PFSK-1 (cell line): ENCODE measurements at regions not wholly inside any gene's neighbourhood (a gene's known extent, or its start where the extent isn't known, plus 50 kb on each side); places are given as distances from the start of the nearest gene placed in this dataset.

ENCODE experiments used
- FOXP2 ChIP-seq: optimal IDR thresholded peaks from 2 replicates; pipeline ENCODE3; 2011; ENCODE audit warnings: borderline replicate concordance, control low read depth, inconsistent platforms; ENCODE audit not compliant: insufficient read depth; ENCODE audit errors: extremely low read length, extremely low read depth
- POLR2AphosphoS5 ChIP-seq: IDR thresholded peaks from 2 replicates; pipeline ENCODE4 v1.6.1; 2012; ENCODE audit warnings: low read depth, mild to moderate bottlenecking, control low read depth, low read length, moderate library complexity
- SIN3A ChIP-seq: IDR thresholded peaks from 2 replicates; pipeline ENCODE4 v1.6.1; 2012; ENCODE audit warnings: mild to moderate bottlenecking, low read length, moderate library complexity, borderline replicate concordance; ENCODE audit not compliant: insufficient read depth
- TAF1 ChIP-seq: IDR thresholded peaks from 2 replicates; pipeline ENCODE4 v1.6.1; 2012; ENCODE audit warnings: low read length, control low read depth, borderline replicate concordance; ENCODE audit not compliant: insufficient read depth
- TF ChIP-seq, protein P1 (sequence below), 2 experiments: IDR thresholded peaks; 2 replicates each; pipeline versions ENCODE4 v1.6.1 to v1.8.0; 2011 to 2012; ENCODE audit warnings: low read depth in 2 of 2, low read length in 2 of 2, control low read depth in 1 of 2, inconsistent platforms in 1 of 2, mild to moderate bottlenecking in 1 of 2, moderate library complexity in 1 of 2; ENCODE audit not compliant: insufficient read depth in 1 of 2

DNA sequence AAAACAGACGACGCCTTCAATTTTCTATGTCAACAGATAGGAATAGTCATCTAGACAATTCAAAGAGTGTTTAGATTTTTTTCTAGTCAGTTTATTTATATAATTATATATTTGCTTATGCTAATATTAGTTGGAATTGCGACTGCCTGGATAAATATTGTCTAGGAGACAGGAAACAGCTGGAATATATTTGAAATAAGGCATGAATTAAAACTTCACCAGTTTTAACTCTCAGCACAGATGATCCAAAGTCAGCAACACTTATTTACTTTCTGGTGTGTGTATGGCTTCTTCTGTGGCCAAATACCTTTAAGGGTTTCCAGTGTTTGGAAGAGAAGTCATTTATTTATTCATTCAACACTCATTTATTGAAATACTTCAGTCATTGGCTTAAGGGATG lies 1215.4 kb upstream of the USP15 start:
- TF ChIP-seq TAF1 = no peak
- no peak for TF ChIP-seq SIN3A
- TF ChIP-seq FOXP2 = no peak
- TF ChIP-seq, protein P1, sequence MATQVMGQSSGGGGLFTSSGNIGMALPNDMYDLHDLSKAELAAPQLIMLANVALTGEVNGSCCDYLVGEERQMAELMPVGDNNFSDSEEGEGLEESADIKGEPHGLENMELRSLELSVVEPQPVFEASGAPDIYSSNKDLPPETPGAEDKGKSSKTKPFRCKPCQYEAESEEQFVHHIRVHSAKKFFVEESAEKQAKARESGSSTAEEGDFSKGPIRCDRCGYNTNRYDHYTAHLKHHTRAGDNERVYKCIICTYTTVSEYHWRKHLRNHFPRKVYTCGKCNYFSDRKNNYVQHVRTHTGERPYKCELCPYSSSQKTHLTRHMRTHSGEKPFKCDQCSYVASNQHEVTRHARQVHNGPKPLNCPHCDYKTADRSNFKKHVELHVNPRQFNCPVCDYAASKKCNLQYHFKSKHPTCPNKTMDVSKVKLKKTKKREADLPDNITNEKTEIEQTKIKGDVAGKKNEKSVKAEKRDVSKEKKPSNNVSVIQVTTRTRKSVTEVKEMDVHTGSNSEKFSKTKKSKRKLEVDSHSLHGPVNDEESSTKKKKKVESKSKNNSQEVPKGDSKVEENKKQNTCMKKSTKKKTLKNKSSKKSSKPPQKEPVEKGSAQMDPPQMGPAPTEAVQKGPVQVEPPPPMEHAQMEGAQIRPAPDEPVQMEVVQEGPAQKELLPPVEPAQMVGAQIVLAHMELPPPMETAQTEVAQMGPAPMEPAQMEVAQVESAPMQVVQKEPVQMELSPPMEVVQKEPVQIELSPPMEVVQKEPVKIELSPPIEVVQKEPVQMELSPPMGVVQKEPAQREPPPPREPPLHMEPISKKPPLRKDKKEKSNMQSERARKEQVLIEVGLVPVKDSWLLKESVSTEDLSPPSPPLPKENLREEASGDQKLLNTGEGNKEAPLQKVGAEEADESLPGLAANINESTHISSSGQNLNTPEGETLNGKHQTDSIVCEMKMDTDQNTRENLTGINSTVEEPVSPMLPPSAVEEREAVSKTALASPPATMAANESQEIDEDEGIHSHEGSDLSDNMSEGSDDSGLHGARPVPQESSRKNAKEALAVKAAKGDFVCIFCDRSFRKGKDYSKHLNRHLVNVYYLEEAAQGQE (IDR thresholded peaks at IDR 0.05; ENCODE audit: insufficient read depth in 1 of 2, low read depth in 2 of 2, low read length in 2 of 2) = no peak
- TF ChIP-seq POLR2AphosphoS5 = no peak

DNA sequence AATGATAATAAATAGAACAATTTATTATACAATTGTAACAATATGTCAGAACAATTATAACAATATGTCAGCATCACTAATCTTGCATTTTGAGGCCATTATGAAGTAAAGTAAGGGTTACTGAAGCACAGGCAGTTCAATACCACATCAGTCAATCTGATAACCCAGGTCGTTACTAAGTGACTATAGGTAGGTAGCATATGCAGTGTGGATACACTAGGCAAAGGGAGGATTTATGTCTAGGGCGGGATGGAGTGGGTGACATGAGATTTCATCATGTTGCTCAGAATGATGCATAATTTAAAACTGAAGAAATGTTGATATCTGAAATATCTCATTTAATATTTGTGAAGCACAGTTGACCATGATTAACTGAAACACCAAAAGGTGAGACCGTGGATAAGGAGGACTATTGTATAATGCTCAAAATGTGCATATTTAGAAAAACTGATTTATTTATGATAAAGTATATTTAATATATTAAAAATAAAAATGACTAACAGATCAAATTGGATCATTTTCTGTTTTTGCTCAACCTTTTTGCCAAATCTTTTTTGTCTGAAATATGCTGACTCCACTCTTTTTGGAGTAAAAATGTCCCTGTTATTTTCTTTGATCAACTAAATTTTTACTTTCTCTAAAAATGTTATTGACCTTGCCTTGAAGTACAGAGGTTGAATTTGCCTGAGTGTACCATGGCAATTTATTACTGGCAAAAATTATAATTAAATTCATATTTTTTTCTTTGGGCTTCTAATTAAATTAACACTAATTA lies 1189.4 kb upstream of the USP15 start:
- no peak for TF ChIP-seq POLR2AphosphoS5
- TF ChIP-seq, protein P1 (IDR thresholded peaks at IDR 0.05; ENCODE audit: insufficient read depth in 1 of 2, low read depth in 2 of 2, low read length in 2 of 2) = no peak
- no peak for TF ChIP-seq FOXP2
- TF ChIP-seq TAF1 = no peak
- TF ChIP-seq SIN3A = no peak

DNA sequence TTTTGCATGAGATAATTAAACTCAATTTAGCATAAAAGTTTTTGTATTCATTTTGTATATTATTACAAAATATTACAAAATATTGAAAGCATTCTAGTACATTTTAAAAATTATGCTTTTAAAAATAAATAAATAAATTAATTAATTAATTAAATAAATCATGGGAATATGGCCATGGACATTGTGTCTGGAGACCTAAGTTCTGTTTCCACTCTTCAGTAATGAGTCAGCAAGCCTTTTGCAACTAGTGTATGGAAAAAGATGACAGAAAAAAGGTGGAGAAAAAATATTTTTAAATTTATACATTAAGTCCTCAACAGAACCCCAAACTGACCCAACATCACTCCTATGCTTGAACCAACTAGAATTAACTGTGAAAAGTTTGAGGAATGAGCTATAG lies 1187.5 kb upstream of the USP15 start:
- no peak for TF ChIP-seq SIN3A
- TF ChIP-seq, protein P1 (IDR thresholded peaks at IDR 0.05; ENCODE audit: insufficient read depth in 1 of 2, low read depth in 2 of 2, low read length in 2 of 2) = no peak
- no peak for TF ChIP-seq TAF1
- TF ChIP-seq FOXP2 = no peak
- TF ChIP-seq POLR2AphosphoS5 = no peak

DNA sequence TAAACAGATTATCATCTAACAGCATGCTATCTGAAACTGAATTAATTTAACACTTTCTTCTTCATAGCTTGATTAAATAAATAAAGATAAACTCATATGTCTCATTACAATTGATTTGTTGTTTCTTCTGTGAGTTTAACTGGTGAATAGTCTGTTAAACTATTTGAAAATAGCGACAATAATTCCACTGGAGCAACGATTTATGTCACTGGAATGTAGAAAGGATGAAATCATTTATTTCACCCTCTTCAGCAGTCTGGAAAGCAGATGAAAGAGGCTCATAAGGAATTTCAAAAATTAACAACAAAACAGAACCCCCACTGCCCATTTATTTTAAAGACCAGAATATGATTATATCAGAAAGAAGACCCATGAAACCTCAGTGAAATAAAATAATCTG lies 1165.1 kb upstream of the USP15 start:
- TF ChIP-seq SIN3A (no peak), TAF1 (no peak), FOXP2 (no peak), POLR2AphosphoS5 (no peak)
- TF ChIP-seq, protein P1 (IDR thresholded peaks at IDR 0.05; ENCODE audit: insufficient read depth in 1 of 2, low read depth in 2 of 2, low read length in 2 of 2) = no peak
